Fibroblast of pulmonary artery (primary cell): ENCODE measurements at regions not wholly inside any gene's neighbourhood (a gene's known extent, or its start where the extent isn't known, plus 50 kb on each side); places are given as distances from the start of the nearest gene placed in this dataset.

ENCODE experiments used
- DNase-seq: peaks from one replicate; pipeline ENCODE4 v3.0.0-alpha.2; 2010; ENCODE audit warnings: low read depth
- H3K4me3 ChIP-seq: replicated peaks from 2 replicates; pipeline ENCODE4 v1.5.1; 2011; ENCODE audit warnings: low read depth, mild to moderate bottlenecking, control low read depth, low read length, moderate library complexity
- CTCF ChIP-seq: IDR thresholded peaks from 2 replicates; pipeline ENCODE4 v1.5.1; 2011; ENCODE audit warnings: mild to moderate bottlenecking, control low read depth, low read length, inconsistent platforms; ENCODE audit errors: missing control alignments

GRCh38 chr20:50354721-50355589, 155.2 kb upstream of the PTPN1 start:
- no peak overlapping the region for H3K4me3 ChIP-seq
- DNase-seq = no peak
- no peak for TF ChIP-seq CTCF

GRCh38 chr20:50355590-50356524, 154.3 kb upstream of the PTPN1 start:
- DNase-seq = no peak
- no peak overlapping the region for H3K4me3 ChIP-seq
- TF ChIP-seq CTCF = no peak

GRCh38 chr20:50356525-50356885, 153.7 kb upstream of the PTPN1 start:
- no peak overlapping the region for H3K4me3 ChIP-seq
- no peak for TF ChIP-seq CTCF
- DNase-seq = no peak

- no peak for TF ChIP-seq CTCF
- H3K4me3 ChIP-seq = no peak overlapping the region
- DNase-seq = no peak
These were observed 153.0 kb upstream of the PTPN1 start for GRCh38 chr20:50356962-50357782.

- no peak for DNase-seq
- TF ChIP-seq CTCF = no peak
- H3K4me3 ChIP-seq = no peak overlapping the region
These were observed 152.4 kb upstream of the PTPN1 start for GRCh38 chr20:50357783-50358161.

- no peak for TF ChIP-seq CTCF
- no peak for DNase-seq
- no peak overlapping the region for H3K4me3 ChIP-seq
These were observed 152.0 kb upstream of the PTPN1 start for GRCh38 chr20:50358166-50358565.
